Stimulated activated CD4-positive, alpha-beta T cell treated with anti-CD3 and anti-CD28 coated beads, TNF-alpha, amount 100 ng/mL, for 1 hour (primary cell): ENCODE measurements at regions not wholly inside any gene's neighbourhood (a gene's known extent, or its start where the extent isn't known, plus 50 kb on each side); places are given as distances from the start of the nearest gene placed in this dataset.

Source experiments
- DNase-seq, 3 donors: peaks; one replicate each; pipeline ENCODE4 v3.0.0-alpha.2; 2020; ENCODE audit warnings: low read depth in 3 of 3, low spot score in 1 of 3

- no peak for DNase-seq
Observed at GRCh38 chr18:67041334-67041733, 437.4 kb upstream of the CDH19 start.

GRCh38 chr18:67035026-67035425, 431.1 kb upstream of the CDH19 start:
- no peak for DNase-seq

- DNase-seq: no peak
Observed at GRCh38 chr18:67023059-67023458, 419.2 kb upstream of the CDH19 start.

GRCh38 chr18:67010919-67011318, 407.0 kb upstream of the CDH19 start:
- no peak for DNase-seq

DNA sequence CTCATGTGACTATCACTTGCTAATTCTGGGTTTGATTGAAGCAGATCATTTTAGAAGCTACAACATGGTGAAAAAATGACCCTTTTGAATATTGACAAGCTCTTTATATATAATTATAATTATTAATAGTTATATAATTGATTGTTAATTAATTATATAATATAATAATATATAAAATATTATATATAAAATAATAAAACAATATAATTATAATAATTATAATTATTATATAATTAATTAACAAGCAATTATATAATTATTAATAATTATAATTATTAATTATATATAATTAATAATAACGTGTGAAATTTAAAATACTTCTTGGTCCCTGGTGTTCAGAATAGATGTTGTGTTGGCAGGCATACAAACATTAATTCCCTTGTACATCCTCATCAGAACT, 404.1 kb upstream of the CDH19 start:
- DNase-seq: no peak

DNA sequence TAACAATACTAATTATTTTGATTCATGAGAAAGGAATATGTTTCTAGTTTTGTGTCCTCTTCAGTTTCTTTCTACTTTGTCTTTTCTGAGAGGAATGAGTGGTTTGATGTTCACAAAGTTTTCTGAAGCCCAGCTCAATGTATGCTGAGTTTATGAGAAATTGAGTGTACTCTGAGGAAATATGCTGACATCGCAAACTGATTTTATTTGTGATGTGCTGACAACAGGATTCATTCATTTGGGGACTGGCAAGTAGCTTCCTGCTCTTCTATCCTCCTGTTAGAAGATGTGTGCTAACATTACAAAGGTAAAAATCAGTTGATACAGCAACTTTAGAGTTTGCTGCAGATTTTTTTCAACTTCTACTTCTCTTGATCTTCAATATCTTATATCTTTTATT, 403.2 kb upstream of the CDH19 start:
- DNase-seq: no peak

- DNase-seq: no peak
Observed at GRCh38 chr18:67001052-67001451, 397.2 kb upstream of the CDH19 start.

GRCh38 chr18:66999003-66999402, 395.1 kb upstream of the CDH19 start:
- DNase-seq: no peak

- DNase-seq: no peak
Observed at GRCh38 chr18:66995270-66995669, 391.4 kb upstream of the CDH19 start.

DNA sequence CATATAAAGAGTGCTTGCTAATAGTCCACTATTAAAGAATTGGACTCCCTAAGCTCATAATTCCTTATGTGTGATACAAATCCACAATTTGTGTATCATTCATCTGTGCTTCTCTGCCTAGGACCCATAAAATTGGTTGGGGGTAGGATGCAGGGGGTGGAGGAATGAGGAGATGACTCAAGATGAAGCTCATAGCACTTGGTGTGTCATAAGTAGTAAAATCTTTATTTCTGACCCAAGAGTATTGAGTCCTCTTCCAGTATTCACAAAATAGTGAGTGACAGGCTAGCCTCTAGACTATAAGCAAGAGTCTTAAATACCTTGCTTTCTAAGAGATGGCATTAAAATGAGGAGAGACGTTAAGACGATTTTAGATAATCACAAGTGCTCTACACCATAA, 390.9 kb upstream of the CDH19 start:
- DNase-seq: no peak

- no peak for DNase-seq
Observed at GRCh38 chr18:66993492-66993891, 389.6 kb upstream of the CDH19 start.

- no peak for DNase-seq
Observed at GRCh38 chr18:66990909-66991308, 387.0 kb upstream of the CDH19 start.

GRCh38 chr18:66979009-66979408, 375.1 kb upstream of the CDH19 start:
- no peak for DNase-seq

GRCh38 chr18:66972681-66973080, 368.8 kb upstream of the CDH19 start:
- no peak for DNase-seq

DNA sequence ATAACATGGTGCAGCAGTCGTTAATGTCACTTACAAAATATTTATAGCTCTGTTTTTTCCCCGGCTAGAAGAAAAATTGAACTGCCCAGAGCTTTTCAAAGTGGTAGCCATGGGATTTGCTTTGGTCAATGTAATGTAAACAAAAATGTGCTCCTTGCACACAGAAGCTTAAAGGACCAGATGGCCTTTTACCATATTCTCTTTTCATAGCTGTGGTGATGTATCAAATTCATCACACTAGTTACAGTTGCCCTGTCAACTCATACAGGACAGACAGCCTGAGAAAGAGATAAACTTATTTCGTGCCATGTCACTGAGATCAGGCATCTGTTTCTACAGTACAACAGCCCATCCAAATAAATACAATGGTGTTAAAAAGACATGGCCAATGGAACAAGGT, 368.1 kb upstream of the CDH19 start:
- DNase-seq: no peak

- no peak for DNase-seq
Observed at GRCh38 chr18:66966171-66966570, 362.3 kb upstream of the CDH19 start.

DNA sequence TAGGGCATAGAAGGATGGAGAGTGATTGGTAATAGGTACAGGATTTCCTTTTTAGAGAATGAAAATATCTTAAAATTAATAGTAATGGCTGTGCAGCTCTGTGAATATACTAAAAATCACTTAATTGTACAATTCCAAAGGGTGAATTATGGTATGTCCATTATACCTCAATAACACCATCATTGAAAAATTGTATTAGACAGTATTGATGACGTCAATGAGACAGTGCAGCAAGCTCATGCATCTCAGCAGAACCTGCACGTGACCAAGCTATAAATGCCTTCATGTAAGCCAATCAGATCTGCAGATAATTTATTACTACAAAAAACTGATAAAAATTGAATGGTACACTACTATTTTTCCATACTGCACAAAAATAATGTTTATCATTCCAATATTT, 354.4 kb upstream of the CDH19 start:
- no peak for DNase-seq

- no peak for DNase-seq
Observed at GRCh38 chr18:66951750-66952149, 347.9 kb upstream of the CDH19 start.

DNA sequence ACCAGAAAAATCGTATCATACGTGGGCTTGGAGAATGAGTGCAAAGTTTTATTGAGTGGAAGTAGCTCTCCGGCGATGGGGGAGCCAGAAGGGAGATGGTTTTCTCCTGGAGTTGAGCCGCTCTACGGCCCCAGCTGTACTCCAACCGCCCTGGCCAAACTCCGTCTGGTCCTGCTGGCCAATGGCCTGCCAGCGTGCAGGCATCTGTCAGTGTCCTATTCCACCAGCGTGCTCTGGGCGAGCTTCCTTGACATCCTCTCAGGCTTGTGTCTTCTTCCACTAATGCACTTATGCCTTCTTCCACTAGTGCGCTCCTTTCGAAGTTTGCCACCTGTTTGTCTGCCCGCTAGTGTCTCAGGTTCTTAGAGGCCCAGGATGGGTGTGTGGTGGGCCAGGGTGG, 345.5 kb upstream of the CDH19 start:
- DNase-seq: no peak

DNA sequence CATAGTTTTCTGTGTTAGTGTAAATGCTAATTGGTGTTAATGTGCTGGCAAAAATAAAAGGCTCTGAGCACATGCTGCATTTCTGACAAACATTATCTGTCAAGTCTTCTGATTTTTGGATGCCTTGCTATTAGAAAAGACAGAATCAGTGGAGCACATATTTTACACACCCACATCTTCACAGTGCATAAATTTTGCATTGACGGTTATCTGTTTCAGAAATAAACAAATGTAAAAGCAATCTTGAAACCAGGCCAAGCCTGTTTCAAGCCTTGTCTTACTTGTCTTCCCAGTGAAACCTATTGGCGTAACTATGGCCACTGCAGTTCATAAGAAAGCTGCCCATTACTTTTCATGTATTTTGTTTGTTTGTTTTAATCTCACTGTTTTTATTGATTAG, 333.7 kb upstream of the CDH19 start:
- DNase-seq: no peak

GRCh38 chr18:66931010-66931409, 327.1 kb upstream of the CDH19 start:
- no peak for DNase-seq

DNA sequence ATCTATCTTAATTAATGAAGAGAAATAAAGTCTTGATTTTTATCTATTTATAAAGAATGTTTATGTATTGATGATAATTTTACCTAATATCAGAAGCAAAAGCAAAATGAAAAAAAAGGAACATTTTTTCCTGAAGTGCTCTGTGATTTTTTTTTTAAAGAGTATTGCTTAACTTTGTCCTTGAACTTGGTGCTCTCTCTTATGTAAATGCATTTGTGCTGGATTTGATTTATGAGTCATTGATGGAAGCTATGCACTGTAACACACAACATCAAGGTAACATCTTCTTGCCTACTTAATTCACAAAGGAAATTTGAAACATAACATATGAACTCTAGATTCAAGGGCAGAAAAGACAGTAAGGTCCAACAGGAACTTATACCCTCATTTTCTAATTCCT, 312.9 kb upstream of the CDH19 start:
- DNase-seq: no peak

- DNase-seq: no peak
Observed at GRCh38 chr18:66900837-66901236, 296.9 kb upstream of the CDH19 start.

- no peak for DNase-seq
Observed at GRCh38 chr18:66895631-66896030, 291.7 kb upstream of the CDH19 start.
